ENCODE measurements at regions not wholly inside any gene's neighbourhood (a gene's known extent, or its start where the extent isn't known, plus 50 kb on each side); places are given as distances from the start of the nearest gene placed in this dataset.

- TF ChIP-seq CTCF (IDR thresholded peaks at IDR 0.05; ENCODE audit: poor library complexity, severe bottlenecking) (no peak), EZH2 (IDR thresholded peaks at IDR 0.05; ENCODE audit: borderline replicate concordance, insufficient read depth, low read length, poor library complexity, severe bottlenecking) (no peak), REST (IDR thresholded peaks at IDR 0.05; ENCODE audit: borderline replicate concordance) (no peak), MXI1 (conservative IDR thresholded peaks at IDR 0.05; ENCODE audit: poor library complexity, severe bottlenecking) (no peak), POLR2AphosphoS5 (IDR thresholded peaks at IDR 0.05) (no peak), TAF1 (IDR thresholded peaks at IDR 0.05; ENCODE audit: low read depth) (no peak), SMC3 (conservative IDR thresholded peaks at IDR 0.05; ENCODE audit: poor library complexity) (no peak), RAD21 (conservative IDR thresholded peaks at IDR 0.05) (no peak)
Observed at GRCh38 chr15:87293031-87293430, 963.5 kb downstream of the NTRK3 start.

Data from neural cell (in vitro differentiated cells).